ENCODE measurements at regions not wholly inside any gene's neighbourhood (a gene's known extent, or its start where the extent isn't known, plus 50 kb on each side); places are given as distances from the start of the nearest gene placed in this dataset.

GRCh38 chr10:28366994-28367393 is 64.1 kb upstream of the MPP7 start:
- Mint-ChIP-seq H3K4me1 (ENCODE audit: low read depth, unreplicated experiment) (peaks cover 12% of the 10 kb centered on the region), H3K27me3 (ENCODE audit: low read depth, unreplicated experiment) (no peaks in the 10 kb centered on the region), H3K9me3 (ENCODE audit: unreplicated experiment) (no peaks in the 10 kb centered on the region), H3K36me3 (ENCODE audit: low read depth, unreplicated experiment) (no peaks in the 10 kb centered on the region), H3K27ac (ENCODE audit: unreplicated experiment) (no peak overlapping the region), H3K4me3 (ENCODE audit: unreplicated experiment) (no peak overlapping the region)
- no peak overlapping the region for H3K4me2 ChIP-seq (ENCODE audit: low read length)
- H3K36me3 ChIP-seq (ENCODE audit: insufficient read depth, low read length) = no peaks in the 10 kb centered on the region
- H3K4me1 ChIP-seq (ENCODE audit: insufficient read depth, low read length) = no peaks in the 10 kb centered on the region
- H3K27me3 ChIP-seq (ENCODE audit: insufficient read depth, low read length) = peaks cover 4% of the 10 kb centered on the region
- H3K79me2 ChIP-seq (ENCODE audit: insufficient read depth, low read length) = no peaks in the 10 kb centered on the region
- H2AFZ ChIP-seq (ENCODE audit: low read depth, low read length) = no peak overlapping the region
- H3K9me3 ChIP-seq (ENCODE audit: insufficient read depth, low read depth, low read length) = no peaks in the 10 kb centered on the region
- DNase-seq (ENCODE audit: low read depth) (no peak), FAIRE-seq (no peak)
- no peaks in the 10 kb centered on the region for H4K20me1 ChIP-seq (ENCODE audit: insufficient read depth, low read length)
- no peak for TF ChIP-seq CTCF (IDR thresholded peaks at IDR 0.05; ENCODE audit: insufficient read depth, low read depth, low read length)
- no peak for TF ChIP-seq EZH2 (IDR thresholded peaks at IDR 0.05; ENCODE audit: insufficient read depth, low read length)
- no peak overlapping the region for H3K4me3 ChIP-seq (ENCODE audit: insufficient read depth, low read depth, low read length)
- H3K9ac ChIP-seq (ENCODE audit: low read length) = no peak overlapping the region
- H3K27ac ChIP-seq (ENCODE audit: low read depth, low read length) = no peak overlapping the region

GRCh38 chr10:28367413-28367812 is 64.5 kb upstream of the MPP7 start:
- Histone ChIP-seq H3K9me3 (ENCODE audit: insufficient read depth, low read depth, low read length) (no peaks in the 10 kb centered on the region), H3K4me2 (ENCODE audit: low read length) (no peak overlapping the region), H3K36me3 (ENCODE audit: insufficient read depth, low read length) (no peaks in the 10 kb centered on the region), H3K79me2 (ENCODE audit: insufficient read depth, low read length) (no peaks in the 10 kb centered on the region), H4K20me1 (ENCODE audit: insufficient read depth, low read length) (no peaks in the 10 kb centered on the region), H3K27ac (ENCODE audit: low read depth, low read length) (no peak overlapping the region), H2AFZ (ENCODE audit: low read depth, low read length) (no peak overlapping the region), H3K4me3 (ENCODE audit: insufficient read depth, low read depth, low read length) (no peak overlapping the region), H3K9ac (ENCODE audit: low read length) (no peak overlapping the region), H3K4me1 (ENCODE audit: insufficient read depth, low read length) (no peaks in the 10 kb centered on the region), H3K27me3 (ENCODE audit: insufficient read depth, low read length) (peaks cover 4% of the 10 kb centered on the region)
- Mint-ChIP-seq H3K4me3 (ENCODE audit: unreplicated experiment) (no peak overlapping the region), H3K27ac (ENCODE audit: unreplicated experiment) (no peak overlapping the region), H3K27me3 (ENCODE audit: low read depth, unreplicated experiment) (no peaks in the 10 kb centered on the region), H3K9me3 (ENCODE audit: unreplicated experiment) (no peaks in the 10 kb centered on the region), H3K36me3 (ENCODE audit: low read depth, unreplicated experiment) (no peaks in the 10 kb centered on the region), H3K4me1 (ENCODE audit: low read depth, unreplicated experiment) (peaks cover 12% of the 10 kb centered on the region)
- DNase-seq (ENCODE audit: low read depth) (no peak), FAIRE-seq (no peak)
- no peak for TF ChIP-seq EZH2 (IDR thresholded peaks at IDR 0.05; ENCODE audit: insufficient read depth, low read length)
- no peak for TF ChIP-seq CTCF (IDR thresholded peaks at IDR 0.05; ENCODE audit: insufficient read depth, low read depth, low read length)

DNA sequence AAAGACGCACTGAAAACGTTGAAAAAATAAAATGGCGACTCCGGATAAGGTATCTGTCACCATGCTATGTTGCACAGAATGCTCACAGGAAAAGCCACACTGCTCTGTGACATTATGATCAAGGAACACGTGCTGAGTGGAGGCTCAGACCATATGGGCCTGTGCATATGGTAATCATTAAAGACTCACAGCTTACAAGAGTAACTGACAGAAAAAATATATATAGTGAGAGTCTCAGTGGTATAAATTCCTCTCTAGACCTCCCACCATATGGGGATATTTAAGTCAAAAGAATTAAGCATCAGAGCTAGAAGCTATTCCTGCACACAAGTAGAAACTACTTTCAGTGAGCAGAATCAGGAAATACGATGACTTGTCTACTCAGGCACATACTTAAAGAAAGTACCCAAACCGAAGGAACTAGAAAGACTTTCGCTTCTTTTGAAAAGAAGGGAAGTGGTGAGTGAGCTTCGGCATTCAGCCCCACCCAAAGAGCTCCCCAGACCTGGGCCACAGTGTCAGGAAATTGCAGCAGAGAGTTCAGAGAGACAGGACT is 65.1 kb upstream of the MPP7 start:
- peaks cover 12% of the 10 kb centered on the region for H3K4me1 Mint-ChIP-seq (ENCODE audit: low read depth, unreplicated experiment)

More for the DNA sequence above, 65.1 kb upstream of the MPP7 start:
- Histone ChIP-seq H3K4me3 (ENCODE audit: insufficient read depth, low read depth, low read length) (no peak overlapping the region), H3K4me2 (ENCODE audit: low read length) (no peak overlapping the region), H3K4me1 (ENCODE audit: insufficient read depth, low read length) (no peaks in the 10 kb centered on the region), H4K20me1 (ENCODE audit: insufficient read depth, low read length) (no peaks in the 10 kb centered on the region), H3K36me3 (ENCODE audit: insufficient read depth, low read length) (no peaks in the 10 kb centered on the region), H3K9ac (ENCODE audit: low read length) (no peak overlapping the region), H3K27me3 (ENCODE audit: insufficient read depth, low read length) (peaks cover 4% of the 10 kb centered on the region), H3K9me3 (ENCODE audit: insufficient read depth, low read depth, low read length) (no peaks in the 10 kb centered on the region), H2AFZ (ENCODE audit: low read depth, low read length) (no peak overlapping the region), H3K79me2 (ENCODE audit: insufficient read depth, low read length) (no peaks in the 10 kb centered on the region), H3K27ac (ENCODE audit: low read depth, low read length) (no peak overlapping the region)
- no peaks in the 10 kb centered on the region for H3K27me3 Mint-ChIP-seq (ENCODE audit: low read depth, unreplicated experiment)
- H3K9me3 Mint-ChIP-seq (ENCODE audit: unreplicated experiment) = no peaks in the 10 kb centered on the region
- TF ChIP-seq CTCF (IDR thresholded peaks at IDR 0.05; ENCODE audit: insufficient read depth, low read depth, low read length) (no peak), EZH2 (IDR thresholded peaks at IDR 0.05; ENCODE audit: insufficient read depth, low read length) (no peak)
- no peaks in the 10 kb centered on the region for H3K36me3 Mint-ChIP-seq (ENCODE audit: low read depth, unreplicated experiment)
- no peak for FAIRE-seq
- peak overlapping the region; percentile 28 for H3K27ac Mint-ChIP-seq (ENCODE audit: unreplicated experiment)
- DNase-seq (ENCODE audit: low read depth) = no peak
- H3K4me3 Mint-ChIP-seq (ENCODE audit: unreplicated experiment) = no peak overlapping the region
